NOMO-1 treated with DMSO at 0.1 percent for 48 hours (cell line): ENCODE measurements at regions not wholly inside any gene's neighbourhood (a gene's known extent, or its start where the extent isn't known, plus 50 kb on each side); places are given as distances from the start of the nearest gene placed in this dataset.

ENCODE experiments used
- DNase-seq: peaks from one replicate; lab custom pipeline; 2025; ENCODE audit not compliant: unreplicated experiment; lab: John Stamatoyannopoulos, UW

GRCh38 chr3:5427021-5427420, 239.5 kb downstream of the EDEM1 start:
- DNase-seq, result no peak

- DNase-seq, result no peak
These were observed 240.4 kb downstream of the EDEM1 start for GRCh38 chr3:5427938-5428337.

GRCh38 chr3:5428607-5429516, 241.4 kb downstream of the EDEM1 start:
- peak; percentile 98 for DNase-seq

DNA sequence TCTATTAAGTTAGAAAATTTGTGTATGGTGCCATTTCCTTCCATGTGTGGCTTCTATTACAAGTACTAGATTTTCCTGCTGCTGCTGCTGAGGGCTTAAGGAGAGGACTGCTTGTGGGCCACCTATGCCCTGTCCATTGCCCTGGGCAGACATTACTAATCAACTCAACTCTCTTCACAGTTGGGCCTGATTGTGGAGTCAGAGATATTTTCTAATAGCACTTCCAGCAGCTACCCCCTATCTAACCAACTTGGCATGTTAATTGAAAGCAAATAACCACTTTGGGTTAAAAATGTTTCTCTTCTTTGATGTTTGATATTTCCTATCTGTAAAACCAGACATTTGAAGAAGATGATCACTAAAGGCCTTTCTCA, 242.0 kb downstream of the EDEM1 start:
- DNase-seq, result no peak

- DNase-seq, result no peak
These were observed 243.2 kb downstream of the EDEM1 start for GRCh38 chr3:5430701-5431100.

DNA sequence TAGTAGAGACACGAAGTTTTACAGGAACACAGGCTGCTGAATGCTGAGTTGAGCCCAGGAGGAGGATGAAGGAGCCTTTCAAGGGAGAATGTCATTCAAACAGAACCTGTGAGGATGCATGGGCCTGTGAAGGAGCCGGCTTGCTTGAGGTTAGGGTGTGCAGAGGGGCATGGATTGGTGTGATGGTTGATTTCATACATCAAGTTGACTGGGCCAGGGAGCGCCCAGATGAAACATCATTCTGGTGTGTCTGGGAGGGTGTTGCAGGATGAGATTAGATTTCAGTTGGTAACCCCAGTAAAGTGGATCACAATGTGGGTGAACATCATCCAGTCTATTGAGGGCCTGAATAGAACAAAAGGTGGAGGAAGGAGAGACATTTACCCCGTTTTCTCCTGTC, 243.6 kb downstream of the EDEM1 start:
- DNase-seq, result no peak

DNA sequence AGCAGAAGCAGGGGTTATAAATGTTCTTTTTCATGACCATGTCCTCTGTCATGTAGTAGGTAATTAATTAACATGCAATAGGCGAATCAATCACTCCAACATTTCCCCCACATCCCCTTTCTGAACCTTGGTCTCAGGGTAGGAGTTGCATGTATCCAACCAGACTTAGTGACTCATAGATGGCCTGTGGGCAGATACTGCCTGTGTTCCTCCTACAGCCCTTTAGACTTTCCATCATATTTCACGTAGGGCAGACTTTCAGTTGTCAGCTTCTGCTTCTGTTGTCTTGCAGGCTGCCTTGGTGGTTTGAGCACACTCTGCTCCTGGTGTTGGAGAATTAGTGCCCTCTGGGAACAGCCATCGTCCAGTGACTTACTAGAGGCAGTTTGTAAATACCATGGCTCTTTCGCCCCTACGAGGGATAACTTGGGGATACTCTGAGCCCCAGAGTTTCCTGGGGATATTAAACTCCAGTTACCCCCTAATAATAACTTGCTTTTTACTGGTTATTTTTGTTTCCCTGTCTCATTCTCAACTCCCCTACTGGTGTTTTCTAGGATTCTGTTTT, 244.4 kb downstream of the EDEM1 start:
- DNase-seq, result peak; percentile 99

- no peak for DNase-seq
These were observed 249.8 kb downstream of the EDEM1 start for GRCh38 chr3:5437296-5437782.

DNA sequence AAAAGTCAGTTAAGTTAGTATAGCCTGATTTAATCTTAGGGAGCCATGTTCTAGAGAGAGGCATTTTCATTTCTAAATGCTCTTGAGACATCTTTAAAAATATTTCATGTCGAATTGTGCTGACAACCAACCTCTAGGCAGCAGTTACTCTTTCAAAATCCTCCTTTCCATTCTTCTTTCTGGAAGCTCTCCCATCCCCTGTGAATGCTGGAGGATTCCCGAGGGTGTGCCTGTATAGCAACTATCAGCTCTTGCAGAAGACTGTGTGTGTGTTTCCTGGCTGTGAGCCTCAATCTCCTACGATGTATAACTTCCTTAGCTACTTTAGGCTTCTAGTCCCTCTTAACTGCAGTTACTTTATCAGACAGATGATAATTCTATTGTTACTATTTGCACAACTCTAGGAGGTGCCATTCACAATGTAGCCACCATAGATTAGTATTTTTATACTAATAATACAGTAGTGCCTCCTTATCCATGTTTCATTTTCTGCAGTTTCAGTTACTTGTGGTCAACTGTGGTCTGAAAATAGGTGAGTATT, 250.3 kb downstream of the EDEM1 start:
- no peak for DNase-seq

DNA sequence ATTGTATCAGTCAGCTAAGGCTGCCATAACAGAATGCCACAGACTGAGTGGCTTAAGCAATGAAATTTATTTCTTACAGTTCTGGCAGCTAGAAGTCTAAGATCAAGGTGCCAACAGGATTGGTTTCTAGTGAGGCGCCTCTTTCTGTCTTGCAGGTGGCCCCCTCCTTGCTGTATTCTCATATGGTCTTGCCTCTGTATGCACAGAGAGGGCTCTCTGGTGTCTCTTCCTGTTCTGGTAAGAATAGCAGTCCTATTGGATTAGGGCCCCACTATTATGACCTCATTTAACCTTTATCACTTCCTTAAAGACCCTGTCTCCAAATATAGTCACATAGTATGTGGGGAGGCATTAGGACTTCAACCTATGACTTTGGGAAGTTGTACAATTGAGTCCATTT, 253.9 kb downstream of the EDEM1 start:
- DNase-seq, result no peak

GRCh38 chr3:5442106-5442785, 254.7 kb downstream of the EDEM1 start:
- peak; percentile 28 for DNase-seq

DNA sequence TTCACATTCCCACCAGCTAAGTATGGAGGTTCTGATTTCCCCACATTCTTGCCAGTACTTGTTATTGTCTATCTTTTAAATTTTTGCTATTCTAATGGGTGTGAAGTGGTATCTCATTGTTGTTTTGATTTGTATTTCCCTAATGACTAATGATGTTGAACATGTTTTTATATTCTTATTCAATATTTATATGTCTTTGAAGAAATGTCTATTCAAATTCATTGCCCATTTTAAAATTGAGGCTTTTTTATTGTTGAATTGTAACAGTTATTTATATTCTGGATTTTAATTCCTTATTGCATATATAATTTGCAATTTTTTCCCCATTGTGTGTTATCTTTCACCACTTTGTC, 255.3 kb downstream of the EDEM1 start:
- no peak for DNase-seq

DNA sequence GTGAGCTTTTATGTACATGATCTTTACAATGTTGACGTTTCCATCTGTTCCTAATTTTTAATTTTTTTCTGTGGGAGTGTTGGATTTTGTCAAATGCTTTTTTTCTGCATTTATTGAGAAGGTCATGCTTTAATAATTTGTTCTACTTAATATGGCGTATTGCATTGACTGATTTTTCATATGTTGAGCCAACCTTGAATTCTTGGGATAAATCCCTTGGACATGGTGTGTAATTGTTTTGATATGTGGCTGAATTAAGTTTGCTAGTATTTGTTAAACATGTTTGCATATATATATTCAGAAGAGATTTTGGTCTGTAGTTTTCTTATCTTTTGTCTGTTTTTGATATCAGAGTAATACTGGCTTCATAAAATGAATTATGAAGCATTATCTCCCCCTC, 256.7 kb downstream of the EDEM1 start:
- DNase-seq, result no peak

GRCh38 chr3:5445676-5446201, 258.2 kb downstream of the EDEM1 start:
- DNase-seq, result no peak

DNA sequence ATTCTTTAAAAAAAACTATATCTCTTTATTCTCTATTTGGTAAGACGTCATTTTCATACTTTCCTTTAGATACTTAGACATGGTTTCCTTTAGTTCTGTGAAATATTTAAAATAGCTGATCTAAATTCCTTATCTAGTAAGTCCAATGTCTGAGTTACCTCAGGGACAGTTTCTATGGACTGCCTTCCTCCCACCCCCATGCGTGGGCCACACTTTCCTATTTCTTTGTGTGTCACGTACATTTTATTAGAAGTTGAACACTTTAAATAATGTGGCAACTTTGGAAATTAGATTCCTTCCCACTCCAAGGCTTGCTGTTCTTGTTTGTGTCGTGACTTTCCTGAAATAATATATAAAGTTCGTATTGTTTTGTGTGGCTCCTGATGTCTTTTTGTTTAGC, 260.7 kb downstream of the EDEM1 start:
- no peak for DNase-seq

DNA sequence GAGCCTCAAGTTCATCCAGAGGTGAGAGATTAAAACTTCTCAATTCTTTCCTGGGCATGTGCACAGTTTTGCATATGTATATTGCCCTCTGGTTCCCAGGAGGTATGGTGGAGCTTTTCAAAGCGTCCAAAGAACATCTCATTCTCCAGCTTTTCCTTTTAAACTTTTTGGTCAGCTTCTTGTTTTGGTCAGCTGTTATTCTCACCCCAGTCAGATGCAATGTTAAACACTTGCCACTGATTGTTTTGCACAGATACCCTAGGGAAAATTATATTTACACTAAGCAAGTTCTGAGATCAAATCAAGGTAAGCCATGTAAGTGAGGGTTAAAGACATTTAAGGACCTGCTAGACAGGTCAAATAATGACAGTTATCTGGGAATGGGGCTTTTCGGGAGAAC, 261.3 kb downstream of the EDEM1 start:
- DNase-seq, result no peak

DNA sequence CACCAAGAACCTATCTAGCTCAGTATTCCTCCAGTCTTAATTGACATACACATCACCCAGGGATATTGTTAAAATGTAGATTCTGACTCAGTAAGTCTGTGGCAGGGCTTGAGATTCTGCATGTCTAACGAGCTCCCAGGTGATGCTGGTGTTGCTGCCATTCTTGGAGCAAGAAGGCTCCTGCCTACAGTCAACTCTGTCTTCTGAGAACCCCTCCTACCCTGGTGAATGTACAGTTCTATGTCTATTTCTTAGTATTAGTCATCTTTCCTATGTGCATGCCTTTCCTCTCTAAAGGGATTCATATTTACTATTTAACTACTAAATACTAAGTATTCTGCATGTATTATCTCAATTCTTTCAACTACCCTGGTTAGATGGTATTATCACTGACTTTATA, 268.7 kb downstream of the EDEM1 start:
- DNase-seq, result no peak

GRCh38 chr3:5458526-5458925, 271.0 kb downstream of the EDEM1 start:
- DNase-seq, result no peak

GRCh38 chr3:5462086-5462485, 274.6 kb downstream of the EDEM1 start:
- no peak for DNase-seq

- DNase-seq, result peak; percentile 92
These were observed 276.5 kb downstream of the EDEM1 start for GRCh38 chr3:5463991-5464390.

DNA sequence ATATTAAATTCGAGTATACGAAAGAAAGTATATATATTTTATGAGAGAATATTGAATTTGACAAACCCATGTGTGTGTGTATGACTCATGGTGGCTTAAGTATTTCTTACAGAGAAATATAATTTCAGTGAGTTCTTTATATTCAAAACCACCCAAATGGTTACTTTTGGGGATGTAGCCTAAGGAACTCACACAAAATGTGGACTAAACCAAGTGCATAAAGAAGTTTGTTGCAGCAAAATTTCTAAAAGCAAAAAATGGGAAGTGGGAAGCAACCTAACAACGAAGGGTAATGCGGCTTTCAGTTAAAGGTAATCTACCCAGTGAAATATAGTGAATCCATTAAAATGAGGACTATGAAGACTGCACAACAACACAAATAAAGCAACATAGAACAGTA, 277.1 kb downstream of the EDEM1 start:
- DNase-seq, result peak; percentile 70

- DNase-seq, result peak; percentile 23
These were observed 277.7 kb downstream of the EDEM1 start for GRCh38 chr3:5465183-5465582.
